GM21723 (cell line): ENCODE measurements at regions not wholly inside any gene's neighbourhood (a gene's known extent, or its start where the extent isn't known, plus 50 kb on each side); places are given as distances from the start of the nearest gene placed in this dataset.
"Not testable (repeated sequence)": the region's sequence is repeated elsewhere in the genome, so short reads cannot be mapped to it uniquely, and the experiment has no call there.

Source experiments
- ATAC-seq: cut with Tn5 transposase; IDR thresholded peaks from one replicate; pipeline ENCODE4 v1.9.1; 2021; ENCODE audit warnings: mild to moderate bottlenecking, moderate library complexity; ENCODE audit not compliant: unreplicated experiment

DNA sequence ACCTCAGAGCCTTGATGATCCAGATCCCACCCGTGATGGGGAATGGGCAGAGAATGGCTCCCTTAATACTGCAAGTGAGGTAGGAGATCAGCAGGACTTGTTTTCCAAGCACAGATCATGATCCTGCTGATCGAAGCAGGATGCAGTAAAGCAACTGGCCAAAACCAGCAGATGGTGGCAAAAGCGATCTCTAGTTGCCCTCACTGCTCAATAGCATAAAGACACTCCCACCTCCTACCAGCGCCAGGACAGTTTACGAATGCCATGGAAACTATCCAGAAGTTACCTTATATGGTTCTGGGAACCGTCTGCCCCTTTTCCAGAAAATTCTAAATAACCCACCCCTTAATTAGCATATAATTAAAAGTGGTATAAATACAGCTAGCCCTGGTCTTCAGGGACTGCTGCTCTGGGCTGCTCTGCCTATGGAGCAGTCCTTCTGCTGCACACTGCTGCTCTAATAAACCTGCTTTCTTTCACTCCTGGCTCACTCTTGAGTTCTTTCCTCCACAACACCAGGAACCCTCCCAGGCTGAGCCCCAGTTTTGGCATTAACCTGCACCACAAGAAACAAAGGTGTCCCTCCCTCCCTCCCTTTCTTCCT is 415.8 kb downstream of the PREX1 start:
- ATAC-seq = no peak

DNA sequence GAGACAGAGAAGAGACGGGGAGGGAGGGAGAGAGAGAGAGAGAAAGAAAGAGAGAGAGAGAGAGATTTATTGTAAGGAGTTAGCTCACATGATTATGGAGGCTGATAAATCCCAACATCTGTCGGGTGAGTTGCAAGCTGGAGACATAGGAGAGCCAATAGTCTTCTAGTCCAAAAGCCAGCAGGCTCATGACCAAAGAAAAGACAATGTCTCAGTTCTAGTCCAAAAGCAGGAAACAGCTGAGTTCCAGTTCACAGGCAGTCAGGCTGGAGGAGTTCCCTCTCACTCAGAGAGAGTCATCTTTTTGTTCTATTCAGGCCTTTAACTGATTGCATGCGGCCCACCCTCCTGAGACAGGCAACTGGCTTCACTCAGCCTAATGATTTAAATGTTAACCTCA is 416.6 kb downstream of the PREX1 start:
- no peak for ATAC-seq

DNA sequence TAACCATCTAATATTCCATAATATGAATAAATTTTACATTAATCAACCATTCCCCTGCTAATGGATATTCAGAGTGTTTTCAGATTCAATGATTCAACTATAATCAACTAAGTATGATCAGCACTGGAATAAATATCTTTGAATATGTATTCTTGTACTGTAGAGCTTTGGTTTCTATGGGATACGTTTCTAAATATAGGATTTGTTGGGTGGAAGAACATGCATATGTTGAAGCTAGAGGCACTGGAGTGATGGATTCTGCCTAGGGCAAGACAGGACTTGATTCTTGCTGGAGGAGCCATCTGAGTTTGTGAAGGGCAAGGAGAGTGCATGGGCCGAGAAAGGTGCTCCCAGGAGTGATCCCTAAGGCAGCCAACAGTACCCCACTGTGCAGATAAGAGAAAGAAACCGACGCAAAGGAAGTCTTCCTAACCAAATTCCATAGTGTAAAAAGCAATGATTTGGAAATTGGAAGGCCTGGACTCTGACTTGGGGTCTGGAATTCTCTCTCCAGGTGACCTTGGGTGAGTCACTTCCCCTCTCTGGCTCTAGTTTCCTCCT is 418.7 kb downstream of the PREX1 start:
- no peak for ATAC-seq

DNA sequence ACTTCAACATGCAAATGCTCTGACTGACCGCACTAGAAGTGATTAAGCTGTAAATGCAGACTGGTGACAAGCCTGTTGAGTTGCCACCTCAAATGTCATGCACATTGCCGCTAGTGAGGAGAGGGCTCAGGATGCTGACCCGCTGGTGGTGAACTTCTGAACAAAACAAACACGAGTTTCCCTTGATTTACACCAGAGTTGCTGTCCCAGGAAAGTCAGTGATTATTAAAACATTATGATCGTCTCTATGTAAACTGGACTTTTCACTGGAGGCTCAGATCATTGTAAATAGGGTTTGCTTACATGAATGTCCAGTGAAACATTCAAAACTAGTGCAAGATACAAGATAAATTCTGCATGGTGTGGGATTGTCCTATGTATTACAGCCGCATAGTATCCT is 420.1 kb downstream of the PREX1 start:
- no peak for ATAC-seq

DNA sequence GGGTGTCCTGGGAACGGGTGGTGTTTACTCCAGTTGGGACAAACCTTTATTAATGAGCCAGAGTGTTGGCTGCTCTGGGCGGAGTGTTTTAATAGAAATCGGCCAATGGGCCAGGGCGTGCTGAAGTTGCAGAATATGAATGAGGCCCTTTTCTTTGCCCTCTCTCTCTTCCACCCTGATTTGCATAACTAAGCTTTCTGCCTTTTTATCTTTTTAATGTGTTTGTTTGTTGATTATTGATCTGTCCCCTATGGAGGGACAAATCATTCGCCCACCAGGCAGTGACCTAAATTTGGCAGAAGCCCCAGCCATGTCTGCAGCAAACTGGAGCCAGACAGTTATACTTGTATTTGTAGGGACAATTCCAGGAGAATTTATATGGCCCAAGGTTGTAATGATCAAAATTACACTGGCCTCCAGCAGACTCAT is 420.9 kb downstream of the PREX1 start:
- no peak for ATAC-seq

DNA sequence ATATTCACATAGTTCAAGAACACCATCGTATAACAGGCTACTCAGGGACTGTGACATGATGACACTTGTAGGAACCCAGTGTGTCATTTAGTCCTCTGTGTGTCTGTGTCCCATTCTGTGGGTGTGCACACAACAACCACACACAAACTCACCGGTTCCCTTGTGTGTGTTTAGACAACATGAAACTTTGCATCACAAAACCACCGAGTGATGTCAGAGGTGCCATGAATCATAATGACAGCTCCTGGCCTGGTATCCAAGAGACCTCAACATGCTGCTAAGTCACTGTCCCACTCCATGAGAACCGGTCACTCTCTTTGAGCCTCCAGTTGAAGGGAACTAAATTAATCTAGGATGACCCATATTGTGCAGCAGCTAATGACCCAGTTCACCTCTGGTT is 421.3 kb downstream of the PREX1 start:
- no peak for ATAC-seq

DNA sequence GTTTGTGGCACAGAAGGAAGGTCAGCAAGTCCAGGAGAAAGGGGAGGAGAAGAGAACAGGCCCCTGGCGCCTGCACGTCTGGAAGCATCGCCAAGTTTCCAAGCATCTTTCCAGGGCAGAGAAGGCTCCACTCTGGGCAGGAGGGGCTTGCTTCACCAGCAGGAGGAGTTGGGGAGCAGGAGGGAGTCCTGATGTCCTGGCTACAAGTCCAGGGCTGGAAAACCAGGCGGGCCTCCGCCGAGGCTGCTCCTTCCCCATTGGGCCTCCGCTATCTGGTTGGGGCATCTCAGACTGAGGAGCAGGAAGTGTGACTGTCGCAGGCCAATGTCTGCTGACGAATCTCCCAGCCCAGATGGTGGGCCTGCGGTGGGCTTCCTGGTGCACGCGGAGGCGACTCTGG is 421.9 kb downstream of the PREX1 start:
- ATAC-seq = no peak

DNA sequence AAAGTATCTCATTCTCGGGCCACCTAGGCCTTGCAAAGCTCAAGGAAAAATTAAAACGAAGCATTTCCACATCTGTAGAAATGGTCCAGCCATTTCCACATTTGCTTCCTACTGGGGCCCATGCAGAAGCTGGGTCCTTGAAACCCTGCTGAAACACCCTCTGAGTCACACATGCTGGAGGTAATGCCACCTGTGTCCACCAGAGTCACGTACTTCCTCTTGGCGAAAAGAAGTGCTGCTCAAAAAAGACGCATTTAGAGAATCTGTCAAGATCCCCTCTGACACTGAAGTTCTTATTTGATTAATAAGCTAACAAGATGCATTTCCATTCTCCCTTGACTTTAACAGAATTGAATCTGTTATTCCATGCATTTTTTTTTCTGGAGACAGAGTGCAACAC is 423.2 kb downstream of the PREX1 start:
- no peak for ATAC-seq

DNA sequence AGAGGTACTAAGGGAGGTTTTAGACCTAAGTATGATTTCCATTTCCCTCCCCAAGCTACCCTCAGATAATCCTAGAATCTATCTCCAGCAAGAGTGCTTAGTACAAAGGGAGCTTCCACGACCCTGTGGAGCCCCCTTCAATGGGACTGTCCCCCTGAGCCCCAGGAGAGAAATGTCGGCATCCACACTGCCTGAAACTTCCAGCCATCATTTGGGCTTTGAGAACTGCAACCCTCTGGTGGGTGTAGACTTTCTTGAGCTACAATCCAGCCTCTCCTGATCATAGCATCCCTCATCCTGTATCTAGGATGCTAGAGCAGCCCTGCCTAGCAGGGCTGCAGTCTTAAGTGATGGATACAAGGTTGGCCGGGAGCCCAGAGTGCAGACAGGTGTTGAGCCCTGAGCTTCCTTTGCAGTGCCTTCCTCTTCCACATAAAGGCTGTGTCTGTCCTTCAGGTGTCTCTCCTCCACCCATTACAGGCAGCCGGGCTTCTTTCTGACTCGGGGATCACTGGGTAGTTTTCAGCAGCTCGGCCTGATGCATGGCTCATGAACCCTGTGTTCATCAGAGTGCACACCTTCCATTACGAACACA is 424.5 kb downstream of the PREX1 start:
- no peak for ATAC-seq

DNA sequence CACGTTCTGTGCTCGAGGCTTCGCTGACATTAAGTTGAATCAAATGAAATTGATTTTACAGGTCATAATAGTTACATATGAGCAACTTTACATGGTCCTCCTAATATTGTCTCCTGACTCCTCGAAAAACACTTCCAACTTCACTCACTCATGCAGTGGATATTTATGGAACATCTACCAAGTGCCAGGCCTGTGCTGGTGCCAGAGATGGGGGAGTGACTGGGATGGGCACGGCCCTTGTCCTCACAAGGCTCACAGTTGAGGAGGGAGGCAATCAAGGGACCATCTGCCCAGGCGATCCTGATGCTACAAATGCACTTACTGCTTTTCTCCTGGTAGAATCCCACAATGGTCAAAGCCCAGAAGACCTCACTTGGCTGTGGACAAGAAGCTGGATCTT is 426.4 kb downstream of the PREX1 start:
- no peak for ATAC-seq

DNA sequence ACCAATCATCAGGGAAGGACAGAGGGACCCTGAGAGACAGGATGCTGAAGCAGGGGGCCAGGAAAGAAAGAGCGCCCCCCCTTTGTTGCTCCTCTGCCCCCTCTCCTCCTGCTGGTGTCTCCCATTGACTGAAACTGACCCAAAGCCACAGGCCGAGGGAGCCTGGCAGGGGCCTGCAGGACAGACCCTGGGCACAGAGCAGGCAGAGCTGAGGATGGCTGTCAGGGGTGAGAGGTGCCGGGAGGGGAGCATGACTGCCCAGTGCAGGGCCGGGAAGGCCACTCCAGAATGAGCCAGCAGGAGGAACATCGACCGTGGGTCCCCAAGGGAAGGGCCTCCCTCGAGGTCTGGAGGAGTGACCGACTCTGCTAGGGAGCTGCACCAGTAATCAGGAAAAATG is 427.8 kb downstream of the PREX1 start:
- ATAC-seq = no peak

DNA sequence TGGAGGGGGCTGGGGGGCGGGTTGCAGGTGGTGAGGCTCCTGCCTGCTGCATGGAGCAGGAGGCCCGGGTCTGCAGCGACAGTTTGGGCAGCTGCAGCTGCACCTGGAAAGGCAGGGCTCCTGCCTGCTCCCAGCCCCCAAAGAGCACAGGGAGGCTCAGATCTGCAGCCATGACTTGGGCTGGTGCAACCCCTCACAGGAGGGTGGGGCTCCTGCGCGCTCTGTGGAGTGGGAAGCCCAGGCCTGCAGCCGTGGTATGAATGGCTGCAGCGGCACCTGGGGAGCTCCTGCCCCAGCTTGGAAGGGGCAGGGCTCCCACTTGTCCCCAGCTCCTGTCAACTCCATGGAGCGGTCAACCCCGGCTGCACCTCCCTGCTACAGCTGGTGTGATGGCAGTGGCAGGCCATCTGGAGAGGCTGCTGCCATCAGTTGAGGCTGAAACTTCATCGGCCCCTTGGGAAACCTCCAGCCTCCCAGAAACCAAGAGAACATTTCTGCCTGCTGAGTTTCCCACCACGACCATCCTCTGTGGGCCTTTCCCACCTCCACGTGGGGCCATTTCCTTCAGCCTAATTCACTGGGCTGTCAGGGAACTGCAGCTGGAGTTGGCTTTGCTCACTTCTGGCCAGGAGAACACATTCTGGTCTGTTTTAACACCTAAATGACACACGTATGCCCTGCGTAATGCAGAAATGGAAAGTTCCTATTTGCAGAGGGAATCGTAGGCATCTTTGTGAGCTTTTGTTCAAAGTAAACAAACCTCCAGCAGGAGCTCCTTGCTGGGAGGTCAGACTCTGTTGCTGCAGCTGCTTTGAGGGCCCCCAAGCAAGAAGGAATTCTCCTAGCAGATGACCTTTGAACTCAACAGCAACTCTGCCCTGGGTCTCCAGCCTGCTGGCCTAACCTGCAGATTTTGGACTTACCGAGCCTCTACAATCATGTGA is 429.0 kb downstream of the PREX1 start:
- no peak for ATAC-seq

DNA sequence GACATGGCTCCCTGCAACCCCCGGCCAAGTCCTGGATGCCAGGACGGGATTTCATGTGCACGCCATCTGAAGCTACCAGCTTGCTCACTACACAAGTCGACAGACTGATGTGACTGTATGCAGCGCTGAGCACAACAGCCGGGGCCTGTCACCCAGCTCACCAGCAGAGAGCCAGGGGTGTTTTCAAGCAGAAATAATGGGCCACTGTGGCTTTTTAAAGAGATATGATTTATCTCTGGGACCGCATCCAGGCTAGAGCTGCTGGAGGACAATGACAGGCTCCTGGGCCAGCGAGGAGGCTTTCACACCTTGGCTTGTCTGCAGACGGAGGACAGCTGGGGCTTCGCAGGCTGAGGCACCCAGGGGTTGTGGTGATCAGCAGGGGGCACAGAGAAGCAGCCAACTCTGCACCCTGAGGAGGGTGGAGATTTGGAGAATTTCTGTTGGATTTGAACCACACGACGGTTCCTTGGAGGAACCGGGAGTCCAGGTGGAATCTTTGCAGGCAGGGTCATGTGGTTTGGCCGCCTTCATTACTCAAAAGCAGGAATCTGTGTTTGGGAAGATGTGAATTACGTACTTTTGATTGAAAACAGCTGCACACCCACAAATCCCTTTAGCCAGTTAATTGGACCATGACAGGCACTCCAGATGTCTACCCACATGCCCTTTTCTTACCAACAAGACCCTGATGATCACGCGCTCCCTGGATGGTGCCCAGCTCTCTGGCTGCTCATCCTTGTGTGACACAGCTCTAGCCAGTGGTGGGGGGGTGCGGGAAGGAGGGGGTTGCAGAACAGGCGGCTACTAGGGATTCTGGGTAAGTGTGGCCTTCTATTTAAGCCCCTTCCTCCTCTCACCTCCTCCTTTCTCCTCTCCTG is 430.6 kb downstream of the PREX1 start:
- not testable (repeated sequence) for ATAC-seq

DNA sequence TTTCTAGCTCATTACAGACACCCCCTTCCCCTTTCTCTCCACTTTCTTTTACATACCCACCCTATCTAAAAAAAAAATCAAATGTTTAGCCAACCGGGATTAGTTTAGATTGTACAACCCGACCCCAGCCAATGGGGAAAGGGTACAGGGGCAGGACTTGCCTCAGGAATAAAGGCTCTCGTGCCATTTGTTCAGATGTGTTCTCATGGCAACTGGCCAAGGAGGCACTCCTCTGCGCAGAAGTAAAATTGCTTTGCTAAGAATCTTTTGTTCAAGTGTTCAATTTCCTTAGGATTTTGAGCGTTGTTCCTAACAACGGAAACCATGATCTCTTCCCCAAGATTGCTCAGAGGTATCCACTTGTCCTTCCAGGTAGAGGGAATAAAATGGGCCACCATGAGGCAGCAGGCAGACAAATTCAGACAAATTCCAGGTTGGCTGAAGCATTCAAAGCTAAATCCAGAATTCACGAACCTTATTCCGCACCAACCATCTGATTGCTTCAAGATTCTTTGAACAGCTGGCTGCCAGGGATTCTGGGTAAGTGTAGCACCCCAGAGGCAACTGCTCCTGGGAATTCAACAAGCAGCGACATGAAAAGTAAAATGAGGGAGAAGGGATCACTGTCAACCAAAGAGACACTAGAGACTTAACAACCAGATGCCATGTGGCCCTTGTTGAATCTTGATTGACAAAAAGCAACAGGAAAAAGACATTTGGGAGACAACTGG is 431.8 kb downstream of the PREX1 start:
- no peak for ATAC-seq

DNA sequence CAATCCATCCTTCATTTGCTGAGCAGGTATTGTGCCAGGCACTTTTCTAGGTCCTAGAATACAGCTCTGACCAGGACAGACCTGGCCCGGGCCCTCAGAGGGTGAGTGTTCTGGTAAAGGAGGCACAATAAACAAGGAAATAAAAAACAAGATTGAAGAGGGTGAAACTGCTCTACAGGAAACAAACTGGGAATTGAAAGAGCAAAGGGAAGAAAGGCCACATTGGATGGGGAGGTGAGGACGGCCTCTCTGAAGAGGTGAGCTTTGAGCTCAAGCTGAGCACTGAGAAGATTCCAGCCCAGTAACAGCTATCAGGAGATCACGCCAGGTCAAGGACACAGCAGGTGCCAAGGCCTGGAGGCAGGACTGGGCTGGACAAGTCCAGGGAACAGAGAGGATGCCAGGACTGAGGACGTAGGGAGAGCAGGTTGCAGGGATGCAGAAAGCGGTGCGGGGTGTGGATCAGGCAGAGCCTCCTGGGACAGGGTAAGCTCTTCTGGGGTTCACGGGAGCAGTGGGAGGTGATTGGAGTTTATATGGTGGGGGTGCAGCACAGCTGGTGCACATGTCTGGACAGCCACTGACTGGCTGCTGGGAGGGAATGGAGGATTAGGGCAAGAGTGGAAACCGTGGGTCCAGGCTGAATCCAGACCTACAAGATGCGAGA is 433.3 kb downstream of the PREX1 start:
- ATAC-seq = no peak

DNA sequence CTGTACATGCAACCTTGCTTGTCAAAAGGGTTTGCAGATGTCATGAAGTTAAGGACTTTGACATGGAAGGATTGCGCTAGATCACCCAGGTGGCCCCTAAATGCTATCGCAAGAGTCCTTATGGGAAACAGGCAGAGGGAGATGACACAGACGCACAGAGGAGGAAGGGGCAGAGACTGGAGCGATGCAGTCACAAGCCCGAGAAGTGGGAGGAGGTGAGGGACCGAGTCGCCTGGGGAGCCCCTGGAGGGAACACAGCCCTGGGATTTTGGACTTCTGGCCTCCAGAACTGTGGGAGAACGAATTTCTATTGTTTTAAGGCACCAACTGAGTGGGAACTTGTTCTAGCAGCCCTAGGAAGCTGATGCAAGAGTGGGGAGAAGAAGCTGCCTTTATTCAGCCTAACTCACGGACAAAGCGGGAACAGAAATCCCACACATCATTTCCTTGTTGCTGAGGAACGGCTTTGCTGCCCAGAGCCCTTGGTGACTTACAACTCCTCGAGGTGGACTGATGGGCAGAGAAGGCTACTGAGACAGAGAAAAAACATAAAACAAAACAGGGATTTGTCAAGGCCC is 434.0 kb downstream of the PREX1 start:
- no peak for ATAC-seq

DNA sequence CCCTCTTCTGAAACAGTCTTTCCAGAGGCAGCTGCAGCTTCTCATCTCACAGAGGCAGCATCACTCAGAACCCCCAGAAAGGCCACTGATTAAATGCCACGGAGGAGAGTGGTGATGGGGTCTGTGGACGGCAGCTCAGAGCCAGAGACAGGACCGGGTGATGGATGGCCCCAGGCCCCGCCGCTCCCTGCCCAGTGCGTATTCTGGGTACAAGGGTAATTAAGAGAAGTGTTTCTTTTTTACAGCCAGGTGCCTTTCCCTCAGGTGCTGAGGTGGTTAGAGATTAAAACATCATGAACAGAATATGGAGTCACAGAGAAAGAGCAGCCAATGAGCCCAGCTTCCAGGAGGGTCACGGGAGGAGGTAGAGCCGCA is 434.5 kb downstream of the PREX1 start:
- ATAC-seq = no peak

DNA sequence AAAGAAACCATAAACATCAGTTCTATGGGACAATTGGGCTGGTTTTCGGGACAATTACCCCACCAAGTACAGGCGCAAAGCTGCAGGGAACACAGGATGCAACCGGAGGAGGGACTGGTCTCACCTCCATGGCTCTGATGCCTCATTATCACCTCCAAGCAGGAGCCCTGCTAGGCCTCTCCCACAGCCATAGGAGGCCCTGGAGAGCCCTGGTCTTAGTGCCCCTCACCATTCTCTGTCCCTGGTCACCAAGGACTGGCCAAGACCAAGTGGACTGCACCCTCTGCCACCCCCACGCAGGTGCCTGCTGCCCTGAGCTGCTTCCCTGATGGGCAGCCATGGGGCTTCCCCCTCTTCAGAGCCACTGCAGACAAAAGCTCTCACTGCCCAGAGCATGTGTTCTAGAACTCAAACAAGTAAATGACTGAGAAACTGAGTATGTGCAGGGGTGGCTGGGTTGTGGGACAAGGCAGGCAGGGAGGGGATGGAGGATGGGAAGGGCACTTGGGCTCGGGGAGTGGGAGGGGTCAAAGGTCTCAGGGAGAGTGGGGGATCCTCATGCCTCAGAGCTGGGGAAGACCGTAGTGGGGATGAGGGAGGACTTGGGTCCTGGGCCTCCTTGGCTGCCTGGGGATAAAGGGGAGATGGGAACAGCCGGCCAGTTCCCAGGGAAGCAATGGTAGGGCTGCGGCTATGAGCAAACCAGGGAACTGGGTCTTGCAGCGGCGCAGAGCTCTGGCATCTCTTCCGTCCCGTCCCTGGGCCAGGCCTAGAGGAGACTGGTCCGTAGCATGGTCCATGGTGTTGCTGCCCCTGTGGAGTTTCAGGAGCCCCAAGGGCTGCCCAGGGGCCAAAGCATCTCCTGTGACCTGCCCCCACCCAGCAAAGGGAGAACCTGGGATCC is 435.1 kb downstream of the PREX1 start:
- ATAC-seq = no peak
